HG03439 (cell line): ENCODE measurements at regions not wholly inside any gene's neighbourhood (a gene's known extent, or its start where the extent isn't known, plus 50 kb on each side); places are given as distances from the start of the nearest gene placed in this dataset.
"Not testable (repeated sequence)": the region's sequence is repeated elsewhere in the genome, so short reads cannot be mapped to it uniquely, and the experiment has no call there.

ENCODE experiments used
- ATAC-seq: cut with Tn5 transposase; IDR thresholded peaks from one replicate; pipeline ENCODE4 v1.9.1; 2021; ENCODE audit warnings: mild to moderate bottlenecking, moderate library complexity; ENCODE audit not compliant: unreplicated experiment

DNA sequence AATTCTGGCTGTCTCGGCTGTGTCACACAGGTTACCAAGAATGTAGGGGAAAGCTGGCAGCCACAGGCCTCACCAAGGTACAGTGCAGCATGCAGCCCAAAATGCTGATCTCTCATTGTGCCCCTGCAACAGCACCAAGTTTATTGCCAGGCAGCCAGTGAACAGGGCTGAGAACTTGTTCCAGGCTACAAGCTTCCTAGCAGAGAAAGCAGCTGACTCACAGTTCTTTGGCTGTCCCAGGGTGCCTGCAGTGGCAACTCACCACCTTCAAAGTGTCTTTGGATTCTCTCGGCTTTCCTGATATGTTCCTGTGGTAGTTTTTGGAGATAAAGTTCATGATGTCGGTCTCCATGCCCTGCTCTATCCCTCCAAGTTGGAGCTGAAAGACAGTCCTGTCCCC lies 719.1 kb upstream of the ANO3 start:
- no peak for ATAC-seq

DNA sequence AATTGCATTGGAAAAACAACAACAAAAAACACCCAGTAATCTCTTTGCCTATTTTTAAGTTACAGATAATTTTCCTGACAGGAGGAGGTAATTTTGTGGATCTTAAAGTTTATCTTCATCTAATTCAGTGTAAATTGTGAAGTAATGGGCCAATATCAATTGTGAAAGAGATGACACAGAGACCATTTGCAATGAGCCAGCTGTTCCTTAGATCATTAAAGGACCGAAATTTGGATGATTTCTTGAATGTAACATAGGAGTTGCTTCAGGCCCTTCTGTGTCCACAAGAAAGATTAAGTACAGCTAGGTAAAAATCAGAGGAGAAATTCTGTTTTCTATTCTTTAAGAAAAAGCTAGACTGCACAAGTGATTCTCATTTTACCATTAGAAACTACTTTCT lies 718.5 kb upstream of the ANO3 start:
- no peak for ATAC-seq

DNA sequence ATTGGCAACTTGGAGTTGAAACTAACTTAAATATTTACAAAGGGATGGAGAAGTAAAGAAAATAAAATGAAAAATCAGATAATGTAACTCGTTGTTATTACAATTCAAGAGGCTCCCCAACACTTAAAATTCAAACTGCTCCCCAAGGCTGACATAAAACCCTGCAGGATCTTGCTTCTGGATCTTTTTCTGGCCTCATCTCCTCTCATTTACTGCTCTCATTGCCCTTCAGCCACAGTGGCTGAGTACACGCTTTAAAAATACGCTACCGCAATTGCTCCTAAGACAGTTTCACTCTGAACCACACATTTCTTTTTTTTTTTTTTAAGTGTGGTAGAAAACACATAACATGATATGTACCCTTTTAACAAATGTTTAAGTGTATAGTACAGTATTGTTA lies 718.1 kb upstream of the ANO3 start:
- no peak for ATAC-seq

DNA sequence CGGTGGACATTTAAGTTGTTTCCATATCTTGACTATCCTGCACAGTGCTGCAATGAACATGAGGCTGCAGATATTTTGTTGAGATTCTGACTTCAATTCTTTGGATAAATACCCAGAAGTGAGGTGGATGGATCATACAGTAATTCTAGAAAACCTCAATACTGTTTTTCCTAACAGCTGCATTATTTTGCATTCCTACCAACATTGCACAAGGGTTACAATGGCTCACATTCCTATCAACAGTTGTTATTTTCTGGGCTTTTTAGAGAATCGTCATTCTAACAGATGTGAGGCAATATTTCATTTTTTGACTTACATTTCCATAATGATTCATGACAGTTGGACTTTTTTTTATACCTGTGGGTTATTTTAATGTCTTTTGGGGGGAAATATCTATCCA lies 716.9 kb upstream of the ANO3 start:
- ATAC-seq = no peak

DNA sequence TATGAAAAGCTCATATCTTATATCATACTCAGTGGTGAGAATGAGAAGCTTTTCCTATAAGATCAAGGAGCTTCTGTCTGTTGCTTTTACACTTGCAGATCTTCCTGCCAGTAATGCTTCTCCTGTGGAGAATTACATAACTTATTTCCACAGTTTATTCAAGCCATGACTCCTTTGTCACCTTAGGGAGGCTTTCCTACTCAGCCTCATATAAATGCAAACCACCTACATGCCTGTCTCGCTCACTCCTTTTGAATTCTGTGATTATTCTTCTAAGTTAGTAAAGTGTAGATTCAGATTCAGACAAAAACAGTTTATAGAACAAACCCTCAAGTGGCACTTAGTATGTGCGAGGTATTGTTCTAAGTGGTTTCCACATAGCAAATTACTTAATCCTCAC lies 716.1 kb upstream of the ANO3 start:
- no peak for ATAC-seq

DNA sequence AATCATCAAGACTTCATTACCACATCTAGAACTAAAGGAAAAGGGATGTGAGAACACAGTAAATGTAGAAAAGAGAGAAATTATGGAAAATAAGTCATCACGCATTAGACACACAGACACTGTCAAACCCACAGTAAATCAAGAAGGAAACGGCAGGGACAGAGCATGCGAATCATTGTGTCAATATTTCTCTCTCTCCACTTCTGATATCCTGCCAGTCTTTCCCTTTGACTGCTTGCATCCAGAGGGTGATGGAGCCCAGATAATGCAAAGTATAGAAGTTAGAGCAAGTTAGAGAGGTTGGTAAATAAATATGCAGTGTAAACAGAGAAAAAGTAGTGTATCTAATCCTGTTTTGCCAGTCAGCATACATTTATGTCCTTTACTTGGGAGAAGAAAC lies 706.8 kb upstream of the ANO3 start:
- no peak for ATAC-seq

DNA sequence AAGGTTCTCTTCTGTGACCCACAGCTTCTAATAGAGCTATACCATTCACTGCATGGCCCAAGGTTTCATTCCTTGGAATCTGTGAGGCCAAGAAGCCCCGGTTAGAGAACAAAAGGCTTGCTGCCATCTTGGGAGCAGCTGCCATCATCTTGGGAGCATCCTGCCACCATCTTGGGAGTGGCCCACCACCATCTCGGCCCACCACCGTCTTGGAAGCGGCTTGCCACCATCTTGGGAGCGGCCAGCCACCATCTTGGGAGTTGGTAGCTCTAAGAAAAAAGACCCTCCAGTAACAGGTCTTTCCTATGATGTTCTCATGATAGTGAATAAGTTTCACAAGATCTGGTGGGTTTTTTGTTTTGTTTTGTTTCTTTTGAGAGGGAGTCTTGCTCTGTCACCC lies 703.9 kb upstream of the ANO3 start:
- ATAC-seq = no peak

DNA sequence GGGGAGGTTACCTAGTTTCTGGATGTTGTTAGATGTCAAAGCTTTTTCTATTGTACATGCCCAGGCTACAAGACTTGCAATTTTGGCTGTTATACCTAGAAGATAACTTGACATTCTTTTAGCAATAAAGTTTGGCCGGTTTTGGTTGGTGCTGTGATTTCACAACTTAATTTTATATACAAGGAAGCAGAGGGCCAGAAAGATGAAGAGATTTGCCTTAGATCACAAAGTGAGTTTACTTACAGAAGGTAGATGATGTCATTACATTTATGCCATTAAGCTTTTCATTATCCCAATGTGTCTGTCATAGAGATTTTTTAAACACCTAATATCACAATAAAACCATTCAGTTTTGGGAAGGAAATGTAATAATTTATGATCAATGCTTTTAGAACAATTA lies 698.7 kb upstream of the ANO3 start:
- ATAC-seq = no peak

DNA sequence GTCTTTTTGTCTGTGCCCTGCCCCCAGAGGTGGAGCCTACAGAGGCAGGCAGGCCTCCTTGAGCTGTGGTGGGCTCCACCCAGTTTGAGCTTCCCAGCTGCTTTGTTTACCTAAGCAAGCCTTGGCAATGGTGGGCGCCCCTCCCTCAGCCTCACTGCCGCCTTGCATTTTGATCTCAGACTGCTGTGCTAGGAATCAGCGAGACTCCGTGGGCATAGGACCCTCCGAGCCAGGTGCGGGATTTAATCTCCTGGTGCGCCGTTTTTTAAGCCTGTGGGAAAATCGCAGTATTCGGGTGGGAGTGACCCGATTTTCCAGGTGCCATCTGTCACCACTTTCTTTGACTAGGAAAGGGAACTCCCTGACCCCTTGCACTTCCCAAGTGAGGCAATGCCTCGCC lies 682.7 kb upstream of the ANO3 start:
- not testable (repeated sequence) for ATAC-seq

DNA sequence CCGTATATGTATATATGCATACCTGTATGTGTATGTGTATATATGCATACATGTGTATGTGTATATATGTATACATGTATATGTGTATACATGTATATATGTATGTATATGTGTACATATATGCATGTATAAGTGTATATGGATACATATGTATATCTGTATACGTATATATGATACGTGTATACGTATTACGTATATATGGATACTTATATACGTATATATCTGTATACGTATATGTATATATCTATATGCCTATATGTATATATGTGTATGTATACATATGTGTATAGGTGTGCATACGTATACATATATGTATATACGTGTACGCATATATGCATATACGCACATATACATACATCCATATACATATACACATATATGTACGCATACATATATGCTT lies 681.6 kb upstream of the ANO3 start:
- ATAC-seq = no peak

DNA sequence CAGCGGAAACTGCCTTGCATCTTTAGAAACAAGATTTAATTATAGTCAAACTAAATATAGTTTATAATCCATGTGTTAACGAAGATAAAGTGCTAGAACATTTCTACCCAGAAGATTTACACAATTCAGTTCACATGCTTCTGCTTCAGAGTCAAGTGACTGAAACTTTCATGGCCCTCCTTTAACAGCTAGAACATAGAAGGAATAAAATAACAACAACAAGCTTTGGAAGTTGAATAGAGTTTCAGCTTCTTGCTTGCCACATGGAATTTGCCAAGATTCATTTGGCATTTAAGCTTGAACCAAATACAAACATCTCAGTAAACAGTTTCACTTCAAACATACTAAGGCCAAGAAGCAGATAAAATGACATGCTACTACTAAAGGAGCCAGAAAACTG lies 676.3 kb upstream of the ANO3 start:
- ATAC-seq = no peak

DNA sequence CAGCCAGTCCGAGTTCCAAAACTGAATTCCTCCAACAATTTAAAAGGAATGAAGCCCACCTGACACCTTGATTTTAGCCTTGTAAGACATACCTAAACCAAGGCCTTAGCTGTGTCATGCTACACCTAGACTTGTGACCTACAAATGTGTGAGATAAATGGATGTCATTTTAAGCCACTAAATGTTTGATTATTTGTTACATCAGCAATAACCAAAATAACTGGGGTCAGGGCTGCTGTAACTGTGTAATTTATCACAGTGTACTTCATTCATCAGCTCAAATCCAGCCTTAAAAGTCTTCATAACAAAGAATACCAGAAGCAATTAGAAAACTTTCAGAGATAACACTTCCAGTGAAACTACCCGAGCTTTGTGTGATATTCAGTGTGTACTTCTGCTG lies 673.0 kb upstream of the ANO3 start:
- ATAC-seq = no peak

DNA sequence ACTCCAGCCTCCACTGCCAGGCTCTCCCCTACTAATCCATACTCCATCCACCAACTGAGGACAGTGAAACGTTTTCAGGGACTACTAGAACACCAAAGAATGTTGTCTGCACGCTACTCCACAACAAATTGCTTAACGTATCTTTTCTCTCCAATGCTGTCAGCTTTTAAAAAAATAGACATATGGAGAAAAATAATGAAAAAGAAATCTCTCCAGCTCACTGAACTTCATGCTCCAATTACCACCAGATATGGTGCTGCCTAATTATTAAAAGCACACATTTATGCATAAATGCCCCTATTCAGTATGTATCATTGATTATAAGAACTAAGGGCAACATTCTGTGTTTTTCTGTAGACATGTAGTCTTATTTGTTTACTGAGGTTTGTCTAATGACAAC lies 672.2 kb upstream of the ANO3 start:
- no peak for ATAC-seq

DNA sequence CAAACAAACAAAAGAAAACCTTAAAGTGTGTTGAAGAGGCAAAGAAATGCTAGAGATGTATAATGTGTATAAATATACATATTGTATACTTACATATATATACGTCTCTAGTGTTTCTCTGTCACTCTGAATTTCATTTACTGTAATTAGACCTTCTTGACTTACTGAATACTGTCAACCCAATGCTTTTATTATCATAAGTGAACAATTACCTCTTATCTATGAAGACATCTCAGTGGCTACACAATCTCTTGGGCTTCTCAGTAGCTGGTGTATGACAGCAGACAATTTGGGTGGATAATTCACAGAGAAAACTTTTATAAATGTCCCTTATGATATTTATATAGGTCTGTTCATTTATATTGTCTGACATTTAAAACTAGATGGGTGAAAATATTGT lies 664.1 kb upstream of the ANO3 start:
- no peak for ATAC-seq

DNA sequence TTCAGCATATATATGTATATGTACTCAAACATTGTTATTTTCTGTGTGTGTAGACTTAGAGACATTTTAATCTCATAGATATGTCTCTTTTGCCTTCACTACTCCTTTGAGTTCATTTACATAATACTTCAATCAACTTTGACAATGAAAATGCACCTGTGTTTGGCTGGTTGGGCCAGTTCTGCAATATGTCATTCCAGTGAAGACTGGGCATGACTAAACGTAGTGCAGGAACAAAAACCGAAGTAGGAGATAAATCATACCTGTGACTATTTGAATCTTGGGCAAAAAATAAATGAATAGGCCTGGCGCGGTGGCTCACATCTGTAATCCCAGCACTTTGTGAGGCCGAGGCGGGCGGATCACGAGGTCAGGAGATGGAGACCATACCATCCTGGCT lies 640.0 kb upstream of the ANO3 start:
- no peak for ATAC-seq

DNA sequence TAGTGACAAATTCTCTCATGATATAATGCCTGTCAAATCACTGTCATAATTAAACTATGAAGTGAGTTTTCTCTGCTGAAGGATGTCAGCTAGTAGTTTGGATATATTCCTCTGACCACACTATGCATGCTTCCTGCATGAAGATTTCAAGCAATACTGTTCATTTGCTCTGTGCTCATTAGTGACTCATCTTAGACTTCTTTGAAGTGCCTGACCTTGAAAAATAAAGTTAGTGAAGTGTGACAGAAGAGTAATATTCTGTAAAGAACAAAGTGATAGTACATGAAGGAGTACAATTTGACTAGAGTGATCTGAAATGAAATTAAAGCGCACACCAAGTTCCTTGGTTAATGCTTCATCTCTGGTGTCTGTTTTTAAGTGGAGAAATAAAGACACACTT lies 629.5 kb upstream of the ANO3 start:
- no peak for ATAC-seq

DNA sequence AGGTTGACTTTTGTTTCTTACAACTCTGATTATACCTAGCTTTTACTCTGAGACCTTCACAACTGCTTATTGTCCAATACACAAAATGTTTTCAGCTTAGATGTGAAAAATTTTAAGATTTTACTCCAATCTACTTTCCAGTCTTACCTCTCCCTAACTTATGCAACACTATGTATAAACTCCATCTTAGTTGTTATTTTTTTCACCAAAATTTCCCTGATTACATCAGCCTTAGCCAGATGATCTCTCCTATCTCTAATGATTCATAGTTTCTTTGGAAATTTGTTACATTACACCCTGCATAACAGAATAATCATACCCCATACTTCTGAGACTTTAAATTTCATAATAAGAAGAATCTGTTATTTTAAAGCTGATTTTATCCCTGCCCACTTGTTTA lies 621.0 kb upstream of the ANO3 start:
- ATAC-seq = no peak

DNA sequence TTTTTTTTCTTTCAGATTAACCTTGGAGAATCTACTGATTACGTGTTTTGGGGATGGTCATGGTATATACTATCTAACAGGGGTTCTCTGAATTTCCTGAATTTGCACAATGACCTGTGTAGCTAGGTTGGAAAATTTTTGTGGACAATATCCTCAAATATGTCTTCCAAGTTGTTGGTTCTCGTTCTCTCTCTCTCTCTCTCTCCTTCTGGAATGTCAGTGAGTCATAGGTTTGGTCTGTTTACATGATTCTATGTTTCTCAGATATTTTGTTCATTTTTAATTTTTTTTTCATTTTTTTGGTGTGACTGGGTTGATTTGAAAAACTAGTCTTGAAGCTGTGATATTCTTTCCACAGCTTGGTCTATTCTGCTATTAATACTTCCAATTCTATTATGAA lies 604.0 kb upstream of the ANO3 start:
- ATAC-seq = no peak

DNA sequence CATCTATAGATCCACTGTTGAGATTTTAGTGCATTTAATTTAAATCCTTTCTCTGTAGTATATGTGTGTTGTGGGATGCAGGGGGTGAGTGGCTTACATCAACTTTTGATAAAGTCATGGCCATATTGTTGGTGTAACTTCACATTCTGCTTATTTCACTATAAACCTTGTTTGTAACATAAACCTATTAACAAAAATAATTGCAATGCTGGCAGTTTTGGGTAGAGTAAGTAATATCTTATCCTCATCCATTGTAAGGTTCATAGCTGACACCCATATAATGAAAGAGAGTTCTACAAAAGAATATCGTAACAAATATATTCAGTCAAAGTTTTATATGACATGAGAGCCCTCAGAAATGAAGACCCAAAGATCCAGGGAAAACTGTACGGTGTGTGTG lies 601.7 kb upstream of the ANO3 start:
- no peak for ATAC-seq

DNA sequence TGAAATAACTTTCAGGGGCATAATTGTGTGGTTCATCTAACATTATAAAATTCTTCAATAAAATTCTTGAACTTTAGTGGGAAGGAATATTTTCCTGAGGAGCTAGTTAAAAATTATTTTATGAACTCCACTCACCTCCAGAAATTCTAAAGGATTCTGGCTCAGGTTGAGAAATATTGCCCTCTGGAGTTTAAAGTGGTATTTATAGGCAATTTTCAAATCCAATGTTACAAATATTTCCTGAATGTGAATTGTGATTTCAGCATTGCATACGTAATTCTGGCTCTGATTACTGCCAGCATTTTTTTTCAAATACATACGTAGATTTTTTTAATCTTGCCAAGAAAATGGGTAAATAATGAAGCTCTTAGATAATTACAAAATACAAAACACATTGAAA lies 598.2 kb upstream of the ANO3 start:
- ATAC-seq = no peak

DNA sequence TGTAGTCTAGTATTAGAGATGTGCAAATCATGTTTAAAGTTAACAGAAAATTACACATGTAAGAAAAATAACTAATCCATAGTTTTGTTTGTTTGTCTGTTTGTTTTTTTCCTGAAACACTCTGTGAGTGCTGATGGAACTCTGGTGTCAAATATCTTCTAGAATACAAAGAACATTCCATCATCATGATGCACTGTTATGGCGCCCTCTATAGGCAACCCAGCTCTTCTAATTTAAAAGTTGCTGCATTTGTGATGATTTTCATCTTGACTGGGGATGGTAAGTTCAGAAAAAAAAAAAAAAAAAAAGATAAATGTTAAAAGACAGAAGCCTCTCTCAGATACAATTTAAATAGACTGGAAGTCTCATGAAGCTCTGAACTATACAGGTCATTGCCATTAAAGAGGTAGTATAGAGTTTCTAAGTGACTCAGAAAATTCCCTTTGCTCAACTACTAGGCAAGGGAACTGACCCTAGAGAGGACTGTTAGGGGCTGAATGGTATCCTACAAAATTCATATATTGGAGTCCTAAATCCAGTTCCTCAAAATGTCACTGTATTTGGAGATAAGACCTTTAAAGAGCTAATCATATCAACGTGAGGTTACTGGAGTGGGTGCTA lies 597.2 kb upstream of the ANO3 start:
- no peak for ATAC-seq

DNA sequence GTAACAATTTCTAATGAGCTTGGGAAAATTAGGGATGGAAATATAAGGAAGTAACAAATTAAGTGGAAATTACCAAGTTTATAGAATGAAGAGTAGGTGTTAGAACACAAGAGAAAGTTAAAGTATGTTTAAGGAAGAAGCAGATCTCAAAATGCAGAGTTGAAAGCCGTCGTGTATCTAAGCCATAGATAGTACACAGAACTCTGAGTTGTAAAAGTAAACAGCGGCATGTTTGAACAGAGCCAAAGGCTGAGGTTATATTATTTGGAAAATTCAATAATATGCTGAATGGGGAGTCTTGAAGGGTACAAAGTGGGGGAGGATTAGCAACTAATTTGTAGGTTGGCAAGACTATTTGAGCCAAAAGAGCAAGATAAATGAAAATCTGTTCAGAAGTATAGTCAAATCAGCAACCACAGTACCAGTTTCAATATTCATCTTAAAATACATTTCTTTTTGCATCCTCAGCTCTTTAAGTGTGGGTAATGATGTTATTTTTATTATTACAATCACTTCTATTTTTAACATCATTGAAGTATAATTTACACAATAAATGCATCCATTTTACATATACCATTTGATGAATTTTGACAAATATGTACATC lies 594.8 kb upstream of the ANO3 start:
- ATAC-seq = no peak

DNA sequence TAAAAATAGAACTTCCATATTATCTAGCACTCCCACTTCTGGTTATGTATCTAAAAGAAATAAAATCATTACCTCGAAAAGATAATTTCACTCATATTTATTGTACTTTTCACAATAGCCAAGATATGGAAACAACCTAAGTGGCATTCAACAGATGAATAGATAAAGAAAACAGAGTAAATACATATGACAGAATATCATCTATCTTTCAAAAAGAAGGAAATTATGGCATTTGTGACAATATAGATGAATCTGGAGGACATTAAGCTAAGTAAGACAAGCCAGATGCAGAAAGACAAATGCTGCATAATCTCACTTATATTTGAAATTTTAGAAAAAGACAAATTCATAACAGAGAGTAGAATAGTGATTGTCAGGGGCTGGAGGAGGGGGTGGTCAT lies 590.0 kb upstream of the ANO3 start:
- ATAC-seq = no peak
